ENCODE measurements at regions not wholly inside any gene's neighbourhood (a gene's known extent, or its start where the extent isn't known, plus 50 kb on each side); places are given as distances from the start of the nearest gene placed in this dataset.

DNA sequence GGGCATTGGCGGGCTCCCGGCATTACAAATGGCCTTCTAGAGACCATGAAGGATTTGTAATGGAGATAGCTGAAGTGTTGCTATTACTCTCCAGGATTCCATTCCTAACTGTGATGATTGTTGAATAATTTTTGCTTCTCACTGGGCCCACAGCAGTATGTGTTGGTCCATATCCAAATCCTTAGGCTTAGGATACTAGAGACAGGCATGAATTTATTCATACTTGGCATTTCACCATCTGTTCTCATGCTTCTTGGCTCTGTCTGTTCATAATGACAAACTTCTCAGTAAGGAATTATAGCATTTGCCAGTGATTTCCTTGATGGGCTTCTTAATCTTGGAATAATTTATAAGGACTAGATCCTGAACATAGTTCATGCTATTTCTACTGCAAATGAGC, 832.9 kb downstream of the C12orf50 start:
- TF ChIP-seq, protein P1, sequence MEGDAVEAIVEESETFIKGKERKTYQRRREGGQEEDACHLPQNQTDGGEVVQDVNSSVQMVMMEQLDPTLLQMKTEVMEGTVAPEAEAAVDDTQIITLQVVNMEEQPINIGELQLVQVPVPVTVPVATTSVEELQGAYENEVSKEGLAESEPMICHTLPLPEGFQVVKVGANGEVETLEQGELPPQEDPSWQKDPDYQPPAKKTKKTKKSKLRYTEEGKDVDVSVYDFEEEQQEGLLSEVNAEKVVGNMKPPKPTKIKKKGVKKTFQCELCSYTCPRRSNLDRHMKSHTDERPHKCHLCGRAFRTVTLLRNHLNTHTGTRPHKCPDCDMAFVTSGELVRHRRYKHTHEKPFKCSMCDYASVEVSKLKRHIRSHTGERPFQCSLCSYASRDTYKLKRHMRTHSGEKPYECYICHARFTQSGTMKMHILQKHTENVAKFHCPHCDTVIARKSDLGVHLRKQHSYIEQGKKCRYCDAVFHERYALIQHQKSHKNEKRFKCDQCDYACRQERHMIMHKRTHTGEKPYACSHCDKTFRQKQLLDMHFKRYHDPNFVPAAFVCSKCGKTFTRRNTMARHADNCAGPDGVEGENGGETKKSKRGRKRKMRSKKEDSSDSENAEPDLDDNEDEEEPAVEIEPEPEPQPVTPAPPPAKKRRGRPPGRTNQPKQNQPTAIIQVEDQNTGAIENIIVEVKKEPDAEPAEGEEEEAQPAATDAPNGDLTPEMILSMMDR (optimal IDR thresholded peaks at IDR 0.05 in 1 of 3, IDR thresholded peaks at IDR 0.05 in 1 of 3, conservative IDR thresholded peaks at IDR 0.05 in 1 of 3; ENCODE audit: extremely low read depth in 1 of 3, insufficient read depth in 2 of 3, low read length in 3 of 3) = no peak
- TF ChIP-seq EZH2 (IDR thresholded peaks at IDR 0.05; ENCODE audit: low read length) = no peak

Data from keratinocyte (primary cell).